GM18858 (cell line): ENCODE measurements at regions not wholly inside any gene's neighbourhood (a gene's known extent, or its start where the extent isn't known, plus 50 kb on each side); places are given as distances from the start of the nearest gene placed in this dataset.

ENCODE experiments used
- ATAC-seq: cut with Tn5 transposase; IDR thresholded peaks from one replicate; pipeline ENCODE4 v1.9.1; 2021; ENCODE audit not compliant: unreplicated experiment

DNA sequence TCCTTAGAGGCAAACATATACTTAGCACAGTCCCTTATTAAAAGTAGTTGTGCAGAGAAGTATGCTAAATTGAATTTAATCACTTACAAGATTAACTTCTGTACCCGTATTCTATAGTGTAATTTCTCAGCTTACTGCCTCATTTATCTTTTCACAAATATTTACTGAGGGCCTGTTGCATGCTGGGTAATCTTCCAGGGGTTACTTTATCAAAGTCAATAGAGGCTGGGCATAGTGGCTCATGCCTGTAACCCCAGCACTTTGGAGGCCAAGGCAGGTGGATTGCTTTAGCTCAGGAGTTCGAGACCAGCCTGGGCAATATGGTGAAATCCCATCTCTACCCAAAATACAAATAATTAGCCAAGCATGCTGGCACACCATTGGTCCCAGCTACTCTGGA is 111.7 kb upstream of the RAB27B start:
- no peak for ATAC-seq

DNA sequence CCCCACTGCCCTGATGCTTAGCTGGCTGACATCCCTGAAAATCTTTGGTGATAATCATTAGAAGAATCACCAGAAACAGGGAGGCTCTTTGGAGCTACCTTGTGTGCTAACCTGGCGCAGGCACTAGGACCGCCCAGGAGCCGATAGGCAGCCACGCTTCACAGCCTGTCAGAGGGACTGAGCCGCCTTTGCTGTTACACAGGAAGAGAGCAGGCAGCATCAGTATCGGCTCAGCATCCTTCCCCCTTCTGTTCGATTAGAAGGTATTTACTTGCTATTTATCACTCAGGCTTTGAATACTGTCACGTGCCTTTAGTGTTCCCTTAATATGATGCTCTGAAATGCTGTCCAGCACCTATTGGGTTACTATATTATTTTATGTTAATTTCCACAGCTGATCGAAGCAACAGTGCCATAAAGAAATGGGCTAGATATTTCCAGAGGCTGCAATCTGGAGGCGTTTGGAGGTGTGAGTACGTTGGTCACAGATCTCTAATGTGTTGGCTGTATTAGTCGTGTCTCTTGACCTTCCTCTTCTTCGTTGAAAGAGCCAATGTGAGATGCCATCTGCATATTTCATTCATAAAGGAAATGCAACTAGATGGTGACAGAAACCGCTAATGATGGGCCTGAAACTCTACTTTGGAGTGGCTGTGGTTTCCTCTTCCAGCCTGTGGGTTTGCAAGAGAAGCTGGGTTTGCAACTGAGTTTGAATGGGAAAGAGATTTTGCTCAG is 110.4 kb upstream of the RAB27B start:
- peak; percentile 67 for ATAC-seq

DNA sequence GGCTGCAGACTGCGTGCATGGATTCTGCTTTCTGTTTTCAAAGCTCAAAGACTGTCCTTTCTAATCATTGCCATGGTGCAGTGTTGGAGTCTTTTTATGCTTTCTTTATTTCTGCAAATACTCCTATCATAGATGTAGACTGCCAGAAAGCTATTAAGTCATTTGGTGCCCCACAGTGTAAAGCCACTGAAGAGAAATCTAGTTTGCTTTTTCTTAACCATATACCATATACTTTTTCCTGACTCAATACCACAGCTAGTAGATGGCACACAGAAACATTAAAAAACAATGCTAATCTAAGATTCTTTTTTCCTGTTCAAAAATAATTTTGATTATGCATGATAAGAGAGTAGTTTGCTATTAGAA is 109.9 kb upstream of the RAB27B start:
- ATAC-seq = no peak

DNA sequence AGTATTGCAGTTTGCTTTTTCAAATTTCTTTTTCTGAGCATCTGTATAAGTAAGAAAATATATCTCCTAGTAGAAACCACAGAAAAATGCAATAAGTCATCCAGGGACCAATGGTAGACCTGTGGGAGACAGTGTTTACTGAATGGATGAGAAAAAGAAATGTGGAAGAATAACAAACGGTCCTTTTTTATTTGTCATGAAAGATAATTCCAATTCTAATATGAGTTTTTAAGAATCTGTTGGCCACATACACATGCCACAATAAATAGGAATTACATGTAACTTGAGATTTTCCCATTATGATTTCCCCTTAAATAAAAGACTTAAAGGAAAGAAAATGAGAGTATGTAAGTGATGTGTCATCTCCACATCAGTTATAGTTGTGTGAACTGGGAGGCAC is 107.7 kb upstream of the RAB27B start:
- no peak for ATAC-seq

DNA sequence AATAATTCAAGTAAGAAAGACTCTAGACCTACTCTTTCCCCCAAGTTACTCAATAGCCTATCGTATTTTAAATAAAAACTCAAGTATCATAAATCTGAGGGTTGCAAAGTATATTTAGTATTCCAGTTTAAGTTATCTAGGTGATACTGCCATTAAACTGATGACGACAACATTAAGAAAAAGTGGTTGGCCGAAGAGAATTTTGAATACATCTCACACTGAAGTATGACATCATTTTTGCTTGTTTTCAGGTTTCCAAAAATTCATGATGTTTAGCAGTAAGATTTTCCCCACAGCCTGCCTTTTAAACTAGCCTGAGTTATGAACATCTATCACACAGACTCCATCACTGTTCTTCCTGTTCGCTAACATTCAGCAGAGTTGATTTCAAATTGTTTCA is 102.1 kb upstream of the RAB27B start:
- no peak for ATAC-seq

DNA sequence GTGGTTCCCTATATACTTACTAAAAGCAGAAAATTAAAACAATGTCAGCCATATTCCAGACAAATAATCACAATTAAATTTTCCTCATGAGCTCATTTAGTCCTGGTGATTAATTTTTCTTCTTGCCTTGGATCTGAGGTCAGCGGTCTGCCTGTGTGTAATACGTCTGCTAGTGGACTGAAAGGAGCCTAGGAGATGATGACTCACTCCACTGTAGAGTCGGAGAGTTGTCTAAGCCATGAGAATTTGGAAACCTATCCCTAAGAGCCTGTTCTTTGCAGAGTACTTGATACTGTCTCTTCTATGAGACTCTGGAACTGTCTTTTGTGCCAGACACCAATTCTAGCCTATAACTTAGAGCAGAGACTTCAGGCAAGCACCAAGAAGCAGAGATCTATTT is 94.2 kb upstream of the RAB27B start:
- no peak for ATAC-seq

DNA sequence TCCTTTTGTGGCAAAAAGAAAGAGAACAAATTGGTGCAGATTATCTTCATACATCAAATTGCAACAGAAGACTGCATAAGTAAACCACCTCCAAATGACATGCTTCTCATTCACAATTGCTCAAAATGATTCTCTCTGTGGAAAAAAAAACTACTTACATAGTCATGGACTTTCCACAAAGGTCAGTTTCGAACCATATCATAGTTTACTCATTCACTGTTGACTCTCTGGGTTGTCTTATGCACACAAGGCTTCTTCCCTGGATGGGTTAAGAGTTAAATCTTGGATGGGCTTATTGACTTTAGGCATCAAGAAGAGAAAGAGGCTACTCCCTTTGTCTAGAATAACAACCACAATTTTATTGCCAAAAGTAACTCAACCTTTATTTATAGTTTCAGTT is 91.3 kb upstream of the RAB27B start:
- ATAC-seq = no peak

DNA sequence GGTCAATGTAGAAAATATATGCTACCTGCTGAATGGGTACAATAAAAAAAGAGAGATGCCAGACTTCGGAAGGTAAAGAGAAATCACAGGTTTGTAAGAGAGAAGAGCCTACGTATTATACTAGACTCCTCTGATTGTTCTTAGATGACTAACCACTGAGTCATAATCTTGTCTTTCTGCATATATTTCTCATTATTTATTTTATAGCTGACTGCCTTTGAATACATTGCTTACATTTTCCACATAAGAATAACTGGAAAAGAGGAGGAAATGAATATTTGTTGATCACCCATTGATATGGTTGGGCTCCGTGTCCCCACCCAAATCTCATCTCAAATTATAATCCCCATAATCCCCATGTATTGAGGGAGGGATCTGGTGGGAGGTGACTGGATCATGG is 90.3 kb upstream of the RAB27B start:
- no peak for ATAC-seq

DNA sequence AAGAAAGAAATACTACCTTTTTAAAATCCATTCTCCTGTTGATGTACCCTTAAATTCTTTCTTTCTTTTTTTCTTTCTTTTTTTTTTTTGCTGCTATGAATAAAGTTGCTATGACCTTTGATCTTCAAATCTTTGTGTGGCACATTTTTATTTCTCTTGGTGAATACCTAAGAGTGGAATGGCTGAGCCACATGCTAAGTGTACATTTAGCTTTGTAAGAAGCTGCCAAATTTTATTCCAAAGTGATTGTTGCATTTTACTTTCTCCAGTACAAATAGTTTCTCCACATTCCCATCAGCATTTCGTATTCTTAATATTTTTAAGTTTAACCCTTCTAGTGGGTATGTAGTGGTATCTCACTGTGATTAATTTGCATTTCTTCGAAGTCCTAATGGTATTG is 88.8 kb upstream of the RAB27B start:
- ATAC-seq = no peak

DNA sequence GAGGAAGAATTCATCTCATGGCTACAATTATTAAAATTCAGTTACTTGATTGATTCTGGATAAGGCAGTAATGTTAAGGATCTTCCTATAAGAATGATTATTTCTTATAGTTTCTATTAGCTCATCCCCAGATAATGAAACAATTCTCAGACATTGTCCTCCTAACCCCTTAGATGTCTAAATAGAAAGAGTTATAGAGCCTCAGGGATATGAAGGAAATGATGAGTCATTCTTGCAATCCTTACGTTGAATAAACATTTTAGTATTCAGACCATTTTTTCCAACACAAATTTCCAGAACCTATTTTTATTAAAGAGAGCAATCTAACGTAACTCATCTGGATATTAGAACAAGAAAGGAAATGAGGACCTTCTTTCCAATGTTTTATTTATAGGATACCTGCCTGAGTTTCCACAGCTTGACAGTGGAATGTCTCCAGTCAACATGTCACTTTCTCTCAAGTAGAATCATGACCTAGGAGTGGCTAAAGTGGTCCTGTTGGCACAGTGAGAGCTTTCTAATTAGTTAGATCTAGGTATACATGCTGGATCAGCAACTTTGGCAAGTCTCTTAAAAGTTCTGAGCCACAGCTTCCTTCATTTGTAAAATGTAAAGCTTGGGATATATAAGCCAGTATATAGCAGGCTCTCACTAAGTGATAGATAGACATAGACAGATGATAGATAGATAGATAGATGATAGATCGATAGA is 88.0 kb upstream of the RAB27B start:
- no peak for ATAC-seq

DNA sequence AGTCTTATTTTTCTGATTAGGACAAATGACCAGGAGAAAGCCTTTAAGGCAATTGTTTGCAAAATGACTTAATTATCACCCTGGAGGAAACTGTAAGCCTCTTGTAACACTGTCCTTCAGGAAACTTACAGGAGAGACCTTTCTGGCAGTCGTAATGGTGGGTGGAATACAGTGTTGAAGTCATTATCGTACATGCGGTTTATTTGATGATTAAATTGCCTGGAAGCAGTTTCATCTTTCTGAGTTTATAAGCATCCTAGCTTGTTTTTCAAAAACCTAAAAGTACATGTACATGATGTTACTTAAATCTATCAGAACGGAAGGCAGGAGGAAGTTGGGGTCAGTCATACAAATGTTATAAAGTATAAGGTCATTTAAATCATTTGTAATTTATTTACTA is 86.2 kb upstream of the RAB27B start:
- ATAC-seq = no peak

DNA sequence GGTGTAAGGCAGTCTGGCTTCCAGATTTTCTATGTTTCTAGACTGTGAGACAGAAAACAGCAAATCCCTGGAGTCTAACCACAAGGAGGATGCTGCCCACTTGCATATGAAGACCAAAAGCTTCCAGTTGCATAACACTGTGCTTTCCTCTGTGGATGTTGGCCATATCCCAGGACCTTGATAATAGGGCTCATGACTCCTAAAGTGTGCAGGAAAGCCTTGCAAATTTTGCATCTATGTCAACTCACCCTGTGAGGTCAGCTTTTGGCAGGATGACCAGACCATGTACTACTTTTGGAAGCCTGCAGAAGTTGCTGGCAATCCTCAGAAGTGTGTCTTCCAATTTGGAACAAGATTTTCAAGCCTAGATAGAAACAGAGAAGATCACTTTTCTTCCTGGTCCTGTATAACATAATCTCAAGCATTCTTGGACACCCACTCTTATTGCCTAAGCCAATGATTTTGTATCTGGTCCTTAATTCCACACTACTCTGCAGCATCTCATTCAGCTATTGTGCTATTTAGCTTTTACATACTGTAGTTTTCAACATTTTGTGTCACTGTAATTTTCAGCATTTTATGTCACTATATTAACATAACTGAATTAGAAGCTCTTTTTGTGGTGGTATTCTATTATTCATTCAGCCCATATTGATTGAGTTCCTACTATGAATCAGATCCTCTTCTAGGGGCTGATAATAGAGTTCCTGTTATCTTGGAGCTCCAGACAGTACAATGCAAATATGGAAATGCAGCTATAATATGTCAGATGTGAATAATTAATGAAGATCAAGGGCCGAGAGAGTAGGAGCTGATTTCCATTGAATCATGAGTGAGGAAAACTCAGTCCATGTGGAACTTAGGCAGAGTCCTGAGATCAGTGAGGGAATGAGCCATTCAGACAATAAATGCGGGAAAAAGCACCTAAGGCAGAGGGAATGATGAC is 85.3 kb upstream of the RAB27B start:
- no peak for ATAC-seq

DNA sequence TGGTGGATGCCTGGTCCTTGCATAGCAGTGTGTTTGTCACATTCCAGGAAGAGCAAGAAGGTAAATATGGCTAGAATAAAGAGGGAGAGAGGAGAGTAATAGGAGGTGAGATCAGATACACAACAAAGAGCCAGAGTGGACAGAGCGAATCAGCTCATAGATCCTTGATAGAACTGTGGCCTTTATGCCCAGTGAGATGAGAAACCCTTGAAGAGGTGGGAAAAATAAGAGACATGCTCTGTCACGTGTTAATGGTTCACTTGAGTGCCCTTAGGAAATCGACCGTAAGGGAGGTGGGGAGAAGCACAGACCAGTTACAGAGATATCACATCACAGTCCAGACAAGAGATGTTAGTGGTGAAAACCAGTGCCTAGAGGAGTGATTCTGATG is 84.7 kb upstream of the RAB27B start:
- no peak for ATAC-seq

DNA sequence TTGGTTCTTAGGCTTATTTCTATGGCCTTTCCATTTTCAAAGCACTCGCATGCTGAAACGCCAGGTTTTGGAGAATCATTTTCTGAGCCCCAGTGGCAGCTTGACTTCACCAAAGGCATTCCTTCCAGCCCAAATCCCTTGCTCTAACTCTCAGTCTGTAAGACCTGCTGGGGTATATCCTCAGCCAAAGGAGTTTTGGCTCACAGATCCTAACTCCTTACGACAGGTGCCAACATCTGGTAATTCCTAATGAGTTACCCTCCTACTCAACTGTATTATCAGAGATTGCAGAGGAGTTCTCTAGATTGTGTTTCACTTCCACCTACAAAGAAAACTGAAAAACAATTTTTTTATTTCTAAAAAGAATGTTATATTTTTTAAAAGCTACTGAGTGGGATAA is 79.0 kb upstream of the RAB27B start:
- ATAC-seq = no peak

DNA sequence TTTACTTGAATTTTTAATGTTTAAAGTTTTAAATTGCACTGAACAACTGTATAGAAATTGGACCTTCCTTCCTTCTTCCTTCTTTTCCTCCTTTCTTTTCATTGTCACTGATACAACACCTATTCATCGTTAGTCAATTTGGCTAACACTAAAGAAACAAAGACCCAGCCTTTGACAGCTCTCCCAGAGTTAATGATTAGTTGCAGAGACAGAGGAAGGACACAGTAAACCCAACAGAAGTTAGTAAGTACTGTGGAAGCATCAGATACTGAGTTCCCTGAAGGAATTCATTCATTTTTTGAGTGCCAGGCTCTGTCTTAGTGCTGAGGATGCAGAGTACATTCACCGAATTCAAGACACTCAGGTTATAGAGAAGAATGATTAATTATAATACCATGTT is 77.9 kb upstream of the RAB27B start:
- ATAC-seq = no peak

DNA sequence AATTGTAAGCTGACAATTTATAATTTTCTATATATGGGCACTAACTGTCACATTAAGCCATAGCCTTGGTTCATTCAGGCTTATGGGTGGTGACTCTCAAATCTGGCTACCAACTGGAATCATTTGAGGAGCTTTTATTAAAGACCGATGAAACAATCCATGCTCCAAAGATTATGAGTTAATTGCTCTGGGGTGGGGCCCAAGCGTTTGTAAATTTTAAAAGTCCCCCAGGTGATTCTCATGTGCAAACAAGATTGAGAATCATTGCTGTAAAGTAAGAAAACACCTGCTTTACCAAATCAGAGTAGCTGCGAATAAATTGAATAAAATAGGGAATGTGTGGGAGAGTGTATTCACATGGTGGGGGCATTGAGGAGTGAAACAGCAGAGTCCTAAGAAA is 76.1 kb upstream of the RAB27B start:
- no peak for ATAC-seq

DNA sequence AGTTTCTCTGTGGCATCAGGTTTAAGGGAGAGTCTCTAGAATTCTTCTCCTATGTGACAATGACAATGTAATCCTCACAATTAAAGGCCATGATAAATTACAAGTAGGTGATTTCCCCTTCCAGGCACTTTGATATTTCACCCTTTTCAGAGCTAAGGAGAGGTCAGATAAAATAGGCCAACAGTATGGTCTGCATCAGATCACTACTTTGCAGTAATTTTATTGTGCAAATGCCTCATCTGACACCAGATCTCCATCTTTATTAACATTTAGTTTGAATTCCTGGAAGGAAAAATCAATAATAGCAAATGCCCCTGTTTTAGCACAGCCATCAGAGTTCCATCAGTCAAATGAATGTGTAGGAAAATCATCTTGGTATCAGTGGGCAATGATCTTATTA is 72.8 kb upstream of the RAB27B start:
- no peak for ATAC-seq

DNA sequence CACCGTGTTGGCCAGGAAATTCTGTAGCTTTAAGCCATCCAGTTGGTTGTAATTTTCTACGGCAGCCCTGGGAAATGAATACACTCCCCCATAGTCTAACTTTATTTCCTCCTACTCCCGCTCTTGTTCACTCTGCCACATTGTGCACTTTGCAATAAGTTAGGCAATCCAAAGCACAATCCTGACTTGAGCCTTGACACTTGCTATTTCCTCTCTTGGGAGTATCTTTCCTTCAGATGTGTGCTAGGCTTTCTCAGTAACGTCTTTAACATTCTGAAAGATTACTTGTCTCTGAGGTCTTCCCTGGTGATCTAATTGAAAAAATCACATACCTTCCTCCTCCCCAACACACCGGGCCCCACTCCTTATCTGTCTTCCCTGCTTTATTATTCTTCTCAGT is 65.9 kb upstream of the RAB27B start:
- no peak for ATAC-seq

DNA sequence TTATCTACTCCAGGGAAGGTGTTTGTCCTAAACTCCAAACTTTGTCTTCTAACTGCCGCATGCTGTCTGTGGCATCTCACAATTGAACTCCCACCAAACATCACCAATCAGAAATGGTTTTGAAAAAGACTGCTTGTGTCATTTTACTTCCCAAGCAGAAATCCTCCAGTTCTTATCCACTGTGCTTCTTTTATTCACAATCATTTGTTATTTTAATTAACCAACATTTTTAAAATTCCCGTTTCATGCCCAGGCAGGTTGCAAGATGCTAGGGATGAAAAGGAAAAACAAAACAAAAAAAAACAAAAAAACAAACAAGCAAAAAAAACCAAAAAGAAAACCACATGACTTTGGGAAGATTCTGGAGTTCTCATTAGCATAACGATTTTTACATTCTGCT is 63.5 kb upstream of the RAB27B start:
- ATAC-seq = no peak

DNA sequence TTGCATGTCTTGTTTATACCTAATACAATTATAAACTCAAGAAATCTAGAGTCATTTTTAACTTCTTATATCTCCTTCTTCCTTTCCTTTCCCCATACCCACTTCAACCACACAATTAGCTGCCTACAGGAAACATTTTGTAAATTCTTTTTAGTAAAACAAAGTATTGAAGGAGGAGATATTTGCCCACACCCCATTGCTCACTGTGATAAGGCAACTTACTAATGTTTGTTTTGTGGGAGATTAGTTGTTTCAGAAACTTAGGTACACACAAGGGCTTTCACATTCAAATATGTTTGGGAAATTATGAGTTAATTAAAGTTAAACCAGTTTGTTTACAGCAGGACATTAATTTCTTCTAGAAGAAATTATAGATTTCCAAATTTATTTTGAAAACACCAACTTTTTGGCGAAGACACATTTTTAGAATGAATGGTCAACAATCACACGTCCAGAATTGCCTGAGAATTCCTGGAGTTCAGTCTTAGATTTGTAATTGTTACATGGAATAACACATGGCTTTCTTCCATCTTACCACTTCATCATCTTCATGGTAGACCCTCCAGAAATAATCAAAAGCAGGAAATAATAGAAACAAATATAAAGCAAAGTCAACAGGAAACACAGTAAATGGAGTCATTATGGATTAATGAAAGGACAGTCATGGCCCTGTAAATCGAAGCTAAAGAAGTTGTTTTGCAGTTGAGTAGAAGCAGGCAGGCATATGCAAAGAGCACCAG is 62.5 kb upstream of the RAB27B start:
- no peak for ATAC-seq

DNA sequence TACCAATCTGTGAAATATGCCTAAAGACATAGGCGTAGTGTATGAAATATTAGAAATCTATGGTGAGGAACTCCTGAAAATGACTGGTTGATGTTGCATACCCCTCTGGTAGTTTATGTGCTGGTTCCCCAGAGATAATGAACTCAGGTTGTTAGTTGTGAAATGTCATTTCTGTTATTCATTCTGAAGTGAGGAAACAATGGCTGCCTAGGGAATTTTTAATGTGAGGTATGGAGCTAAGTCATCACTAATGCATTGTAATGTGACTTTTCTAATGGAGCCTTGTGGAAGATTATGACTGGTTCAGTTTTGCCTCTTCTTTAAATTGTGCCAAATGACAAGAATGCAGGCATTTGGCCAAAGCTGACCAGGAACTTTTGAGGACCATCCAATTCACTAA is 61.6 kb upstream of the RAB27B start:
- no peak for ATAC-seq
